WTC11 (cell line): ENCODE measurements at regions not wholly inside any gene's neighbourhood (a gene's known extent, or its start where the extent isn't known, plus 50 kb on each side); places are given as distances from the start of the nearest gene placed in this dataset.

ENCODE experiments used
- ATAC-seq: fragments of 200-7000 bp; cut with Tn5 transposase; 2 replicates; pipeline ENCODE4 v1.10.0; 2021; ENCODE audit warnings: mild to moderate bottlenecking, moderate library complexity
- CTCF ChIA-PET: fragments of 300-600 bp; sonication (Branson Sonifier 250); formaldehyde crosslinking; loops from one replicate; lab custom pipeline; 2021; ENCODE audit warnings: antibody characterized with exemption; lab: Charles Lee
- POLR2A ChIA-PET: fragments of 350-600 bp; sonication (Branson Sonifier 250); formaldehyde crosslinking; loops from one replicate; lab custom pipeline; 2021; ENCODE audit warnings: antibody characterized with exemption; lab: Charles Lee
- DNase-seq: peaks from one replicate; pipeline ENCODE4 v3.0.0; 2021; ENCODE audit warnings: low spot score
- H3K27ac Mint-ChIP-seq: 2 replicates; pipeline ENCODE4 v1.8.0; 2021; ENCODE audit warnings: mixed read lengths
- H3K27me3 Mint-ChIP-seq: 2 replicates; pipeline ENCODE4 v1.8.0; 2021; ENCODE audit warnings: low read depth, mild to moderate bottlenecking, moderate library complexity, mixed read lengths
- H3K36me3 Mint-ChIP-seq: 2 replicates; pipeline ENCODE4 v1.8.0; 2021; ENCODE audit warnings: mixed read lengths
- H3K4me1 Mint-ChIP-seq: 2 replicates; pipeline ENCODE4 v1.8.0; 2022; ENCODE audit warnings: mixed read lengths
- H3K4me3 Mint-ChIP-seq: 2 replicates; pipeline ENCODE4 v1.8.0; 2021; ENCODE audit warnings: mild to moderate bottlenecking, moderate library complexity, mixed read lengths
- H3K9me3 Mint-ChIP-seq: 2 replicates; pipeline ENCODE4 v1.8.0; 2021; ENCODE audit warnings: mixed read lengths
- EMX1 ChIP-seq: fragments of 250-450 bp; sonication (Bioruptor Pico); IDR thresholded peaks from 2 replicates; pipeline ENCODE4 v1.8.0; 2021; ENCODE audit warnings: mild to moderate bottlenecking
- MYBL2 ChIP-seq: sonication (generic); formaldehyde crosslinking; IDR thresholded peaks from 2 replicates; pipeline ENCODE4 v1.8.1; 2023; ENCODE audit warnings: mild to moderate bottlenecking, moderate library complexity, missing genetic modification reagents
- NFE2L1 ChIP-seq: sonication (generic); formaldehyde crosslinking; IDR thresholded peaks from 2 replicates; pipeline ENCODE4 v1.8.1; 2023; ENCODE audit warnings: missing genetic modification reagents
- SP1 ChIP-seq: sonication (generic); formaldehyde crosslinking; conservative IDR thresholded peaks from 2 replicates; pipeline ENCODE4 v1.8.1; 2022; ENCODE audit warnings: missing genetic modification reagents
- TEAD1 ChIP-seq: sonication (generic); formaldehyde crosslinking; IDR thresholded peaks from 2 replicates; pipeline ENCODE4 v1.8.0; 2022; ENCODE audit warnings: mild to moderate bottlenecking, missing genetic modification reagents
- TP53 ChIP-seq: sonication (generic); formaldehyde crosslinking; IDR thresholded peaks from 2 replicates; pipeline ENCODE4 v1.8.1; 2023; ENCODE audit warnings: mild to moderate bottlenecking, missing genetic modification reagents
- ZNF232 ChIP-seq: sonication (generic); formaldehyde crosslinking; IDR thresholded peaks from 2 replicates; pipeline ENCODE4 v1.8.0; 2022; ENCODE audit warnings: mild to moderate bottlenecking, missing genetic modification reagents
- ZNF317 ChIP-seq: sonication (generic); formaldehyde crosslinking; IDR thresholded peaks from 2 replicates; pipeline ENCODE4 v1.8.1; 2023; ENCODE audit warnings: low read depth, mild to moderate bottlenecking, moderate library complexity, missing genetic modification reagents, borderline replicate concordance
- ZNF671 ChIP-seq: fragments of 250-450 bp; sonication (Bioruptor Pico); IDR thresholded peaks from 2 replicates; pipeline ENCODE4 v1.8.0; 2021; ENCODE audit warnings: mild to moderate bottlenecking
- TF ChIP-seq, protein P1 (sequence below): sonication (generic); formaldehyde crosslinking; IDR thresholded peaks from 2 replicates; pipeline ENCODE4 v1.8.1; 2023; ENCODE audit warnings: mild to moderate bottlenecking, missing genetic modification reagents, moderate library complexity
- TF ChIP-seq, protein P2 (sequence below): fragments of 250-450 bp; sonication (Bioruptor Pico); IDR thresholded peaks from 2 replicates; pipeline ENCODE4 v1.9.0; 2021; ENCODE audit warnings: mild to moderate bottlenecking
- TF ChIP-seq, protein P3 (sequence below): sonication (generic); formaldehyde crosslinking; IDR thresholded peaks from 2 replicates; pipeline ENCODE4 v1.8.0; 2022; ENCODE audit warnings: mild to moderate bottlenecking, missing genetic modification reagents
- TF ChIP-seq, protein P4 (sequence below): sonication (generic); formaldehyde crosslinking; IDR thresholded peaks from 2 replicates; pipeline ENCODE4 v1.8.1; 2022; ENCODE audit warnings: low read depth, missing genetic modification reagents, borderline replicate concordance
- TF ChIP-seq, protein P5 (sequence below): sonication (generic); formaldehyde crosslinking; IDR thresholded peaks from 2 replicates; pipeline ENCODE4 v1.8.0; 2022; ENCODE audit warnings: mild to moderate bottlenecking, missing genetic modification reagents
- TF ChIP-seq, protein P6 (sequence below): sonication (generic); formaldehyde crosslinking; conservative IDR thresholded peaks from 2 replicates; pipeline ENCODE4 v1.8.1; 2022; ENCODE audit warnings: mild to moderate bottlenecking, missing genetic modification reagents
- TF ChIP-seq, protein P7 (sequence below): sonication (generic); formaldehyde crosslinking; IDR thresholded peaks from 2 replicates; pipeline ENCODE4 v1.8.1; 2023; ENCODE audit warnings: mild to moderate bottlenecking, missing genetic modification reagents
- TF ChIP-seq, protein P8 (sequence below): sonication (generic); formaldehyde crosslinking; IDR thresholded peaks from 2 replicates; pipeline ENCODE4 v1.8.1; 2023; ENCODE audit warnings: mild to moderate bottlenecking, moderate library complexity, missing genetic modification reagents
- TF ChIP-seq, protein P9 (sequence below): sonication (generic); formaldehyde crosslinking; IDR thresholded peaks from 2 replicates; pipeline ENCODE4 v1.8.1; 2022; ENCODE audit warnings: missing genetic modification reagents, borderline replicate concordance
- TF ChIP-seq, protein P10 (sequence below): sonication (generic); formaldehyde crosslinking; IDR thresholded peaks from 2 replicates; pipeline ENCODE4 v1.8.0; 2023; ENCODE audit warnings: missing genetic modification reagents

DNA sequence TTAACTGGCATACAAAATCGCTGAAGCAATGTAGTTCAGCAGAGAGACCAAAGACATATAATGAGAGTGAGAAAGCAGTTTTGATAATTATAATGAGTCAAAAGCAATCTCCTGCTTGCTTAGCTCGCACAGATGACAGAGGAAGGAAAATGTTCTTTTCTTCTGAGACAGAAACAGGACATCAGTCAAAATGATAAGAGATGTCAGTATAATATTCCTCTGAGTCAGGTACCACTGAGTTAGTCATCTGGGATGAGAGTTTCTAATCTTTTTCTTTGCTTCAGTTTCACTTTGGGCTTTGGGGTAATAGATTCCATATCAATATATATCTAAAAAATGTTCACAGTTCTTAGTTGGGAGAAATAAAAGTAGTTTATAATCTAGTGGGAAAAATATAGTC lies 387.2 kb downstream of the PCDH7 start:
- Mint-ChIP-seq H3K36me3 (no peaks in the 10 kb centered on the region), H3K27me3 (no peaks in the 10 kb centered on the region), H3K4me1 (no peaks in the 10 kb centered on the region), H3K9me3 (no peaks in the 10 kb centered on the region), H3K27ac (no peak overlapping the region), H3K4me3 (no peak overlapping the region)
- no peak for DNase-seq
- no peak for TF ChIP-seq ZNF671
- ATAC-seq: no peak
- POLR2A ChIA-PET: no interaction called here
- CTCF ChIA-PET: no interaction called here

DNA sequence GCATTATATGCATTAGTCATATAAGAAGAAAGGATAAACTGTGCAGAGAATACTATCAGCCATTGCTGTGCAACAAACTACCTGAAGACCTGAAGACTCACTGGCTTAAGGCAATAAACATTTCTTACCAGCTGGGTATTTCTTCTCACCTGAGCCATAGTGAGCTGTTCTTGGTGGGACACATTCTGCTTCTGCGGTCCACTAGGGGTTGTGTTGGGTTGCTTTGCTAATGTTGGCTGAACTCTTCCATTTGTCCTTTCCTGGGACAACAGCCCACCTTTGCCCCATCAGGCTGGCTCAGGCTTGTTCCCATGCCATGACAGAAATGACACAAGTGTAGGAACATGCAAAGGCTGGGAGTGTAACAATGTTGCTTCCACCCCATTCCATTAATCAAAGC lies 388.6 kb downstream of the PCDH7 start:
- Mint-ChIP-seq H3K4me1 (peaks cover 7% of the 10 kb centered on the region), H3K36me3 (no peaks in the 10 kb centered on the region), H3K27me3 (no peaks in the 10 kb centered on the region), H3K9me3 (no peaks in the 10 kb centered on the region), H3K27ac (no peak overlapping the region), H3K4me3 (no peak overlapping the region)
- ChIA-PET CTCF (no interaction called here), POLR2A (no interaction called here)
- ATAC-seq (peak; percentile 77), DNase-seq (peak; percentile 11)
- TF ChIP-seq ZNF232 (CRISPR knock-in tag) (no peak), TEAD1 (no peak)
- TF ChIP-seq, protein P1, sequence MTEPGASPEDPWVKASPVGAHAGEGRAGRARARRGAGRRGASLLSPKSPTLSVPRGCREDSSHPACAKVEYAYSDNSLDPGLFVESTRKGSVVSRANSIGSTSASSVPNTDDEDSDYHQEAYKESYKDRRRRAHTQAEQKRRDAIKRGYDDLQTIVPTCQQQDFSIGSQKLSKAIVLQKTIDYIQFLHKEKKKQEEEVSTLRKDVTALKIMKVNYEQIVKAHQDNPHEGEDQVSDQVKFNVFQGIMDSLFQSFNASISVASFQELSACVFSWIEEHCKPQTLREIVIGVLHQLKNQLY (CRISPR knock-in tag): no peak
- TF ChIP-seq, protein P2, sequence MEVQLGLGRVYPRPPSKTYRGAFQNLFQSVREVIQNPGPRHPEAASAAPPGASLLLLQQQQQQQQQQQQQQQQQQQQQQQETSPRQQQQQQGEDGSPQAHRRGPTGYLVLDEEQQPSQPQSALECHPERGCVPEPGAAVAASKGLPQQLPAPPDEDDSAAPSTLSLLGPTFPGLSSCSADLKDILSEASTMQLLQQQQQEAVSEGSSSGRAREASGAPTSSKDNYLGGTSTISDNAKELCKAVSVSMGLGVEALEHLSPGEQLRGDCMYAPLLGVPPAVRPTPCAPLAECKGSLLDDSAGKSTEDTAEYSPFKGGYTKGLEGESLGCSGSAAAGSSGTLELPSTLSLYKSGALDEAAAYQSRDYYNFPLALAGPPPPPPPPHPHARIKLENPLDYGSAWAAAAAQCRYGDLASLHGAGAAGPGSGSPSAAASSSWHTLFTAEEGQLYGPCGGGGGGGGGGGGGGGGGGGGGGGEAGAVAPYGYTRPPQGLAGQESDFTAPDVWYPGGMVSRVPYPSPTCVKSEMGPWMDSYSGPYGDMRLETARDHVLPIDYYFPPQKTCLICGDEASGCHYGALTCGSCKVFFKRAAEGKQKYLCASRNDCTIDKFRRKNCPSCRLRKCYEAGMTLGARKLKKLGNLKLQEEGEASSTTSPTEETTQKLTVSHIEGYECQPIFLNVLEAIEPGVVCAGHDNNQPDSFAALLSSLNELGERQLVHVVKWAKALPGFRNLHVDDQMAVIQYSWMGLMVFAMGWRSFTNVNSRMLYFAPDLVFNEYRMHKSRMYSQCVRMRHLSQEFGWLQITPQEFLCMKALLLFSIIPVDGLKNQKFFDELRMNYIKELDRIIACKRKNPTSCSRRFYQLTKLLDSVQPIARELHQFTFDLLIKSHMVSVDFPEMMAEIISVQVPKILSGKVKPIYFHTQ (CRISPR knock-in tag): no peak
- TF ChIP-seq, protein P3, sequence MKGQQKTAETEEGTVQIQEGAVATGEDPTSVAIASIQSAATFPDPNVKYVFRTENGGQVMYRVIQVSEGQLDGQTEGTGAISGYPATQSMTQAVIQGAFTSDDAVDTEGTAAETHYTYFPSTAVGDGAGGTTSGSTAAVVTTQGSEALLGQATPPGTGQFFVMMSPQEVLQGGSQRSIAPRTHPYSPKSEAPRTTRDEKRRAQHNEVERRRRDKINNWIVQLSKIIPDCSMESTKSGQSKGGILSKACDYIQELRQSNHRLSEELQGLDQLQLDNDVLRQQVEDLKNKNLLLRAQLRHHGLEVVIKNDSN (CRISPR knock-in tag): no peak
- TF ChIP-seq, protein P4, sequence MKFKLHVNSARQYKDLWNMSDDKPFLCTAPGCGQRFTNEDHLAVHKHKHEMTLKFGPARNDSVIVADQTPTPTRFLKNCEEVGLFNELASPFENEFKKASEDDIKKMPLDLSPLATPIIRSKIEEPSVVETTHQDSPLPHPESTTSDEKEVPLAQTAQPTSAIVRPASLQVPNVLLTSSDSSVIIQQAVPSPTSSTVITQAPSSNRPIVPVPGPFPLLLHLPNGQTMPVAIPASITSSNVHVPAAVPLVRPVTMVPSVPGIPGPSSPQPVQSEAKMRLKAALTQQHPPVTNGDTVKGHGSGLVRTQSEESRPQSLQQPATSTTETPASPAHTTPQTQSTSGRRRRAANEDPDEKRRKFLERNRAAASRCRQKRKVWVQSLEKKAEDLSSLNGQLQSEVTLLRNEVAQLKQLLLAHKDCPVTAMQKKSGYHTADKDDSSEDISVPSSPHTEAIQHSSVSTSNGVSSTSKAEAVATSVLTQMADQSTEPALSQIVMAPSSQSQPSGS (CRISPR knock-in tag): no peak
- TF ChIP-seq, protein P5, sequence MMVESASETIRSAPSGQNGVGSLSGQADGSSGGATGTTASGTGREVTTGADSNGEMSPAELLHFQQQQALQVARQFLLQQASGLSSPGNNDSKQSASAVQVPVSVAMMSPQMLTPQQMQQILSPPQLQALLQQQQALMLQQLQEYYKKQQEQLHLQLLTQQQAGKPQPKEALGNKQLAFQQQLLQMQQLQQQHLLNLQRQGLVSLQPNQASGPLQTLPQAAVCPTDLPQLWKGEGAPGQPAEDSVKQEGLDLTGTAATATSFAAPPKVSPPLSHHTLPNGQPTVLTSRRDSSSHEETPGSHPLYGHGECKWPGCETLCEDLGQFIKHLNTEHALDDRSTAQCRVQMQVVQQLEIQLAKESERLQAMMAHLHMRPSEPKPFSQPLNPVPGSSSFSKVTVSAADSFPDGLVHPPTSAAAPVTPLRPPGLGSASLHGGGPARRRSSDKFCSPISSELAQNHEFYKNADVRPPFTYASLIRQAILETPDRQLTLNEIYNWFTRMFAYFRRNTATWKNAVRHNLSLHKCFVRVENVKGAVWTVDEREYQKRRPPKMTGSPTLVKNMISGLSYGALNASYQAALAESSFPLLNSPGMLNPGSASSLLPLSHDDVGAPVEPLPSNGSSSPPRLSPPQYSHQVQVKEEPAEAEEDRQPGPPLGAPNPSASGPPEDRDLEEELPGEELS (CRISPR knock-in tag): no peak

DNA sequence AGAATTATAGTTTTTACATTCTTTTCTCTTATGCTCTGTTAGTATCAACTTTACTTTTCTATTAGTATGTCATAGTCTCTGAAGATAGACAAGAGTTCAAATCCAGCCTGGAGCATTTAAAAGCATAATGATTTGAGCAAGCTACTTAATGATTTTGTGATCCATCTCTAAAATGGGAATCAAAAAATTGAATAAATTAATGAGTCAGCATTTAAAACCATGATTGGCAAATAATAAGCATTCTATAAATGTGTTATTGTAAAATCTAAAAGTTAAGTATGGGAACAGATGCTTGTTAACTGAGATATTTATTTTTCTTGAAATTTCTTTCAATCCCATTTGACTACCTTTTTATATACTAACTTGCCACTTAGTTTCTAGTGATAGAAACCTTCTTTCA lies 391.6 kb downstream of the PCDH7 start:
- Mint-ChIP-seq H3K27me3 (no peaks in the 10 kb centered on the region), H3K4me1 (peaks cover 7% of the 10 kb centered on the region), H3K27ac (no peak overlapping the region), H3K36me3 (no peaks in the 10 kb centered on the region), H3K9me3 (no peaks in the 10 kb centered on the region), H3K4me3 (no peak overlapping the region)
- ChIA-PET CTCF (no interaction called here), POLR2A (no interaction called here)
- ATAC-seq: no peak
- DNase-seq: no peak
- TF ChIP-seq NFE2L1 (CRISPR knock-in tag): no peak
- TF ChIP-seq EMX1 (CRISPR knock-in tag): no peak
- no peak for TF ChIP-seq SP1 (CRISPR knock-in tag)
- TF ChIP-seq, protein P6, sequence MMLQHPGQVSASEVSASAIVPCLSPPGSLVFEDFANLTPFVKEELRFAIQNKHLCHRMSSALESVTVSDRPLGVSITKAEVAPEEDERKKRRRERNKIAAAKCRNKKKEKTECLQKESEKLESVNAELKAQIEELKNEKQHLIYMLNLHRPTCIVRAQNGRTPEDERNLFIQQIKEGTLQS (CRISPR knock-in tag): no peak
- no peak for TF ChIP-seq MYBL2 (CRISPR knock-in tag)
- TF ChIP-seq ZNF317 (CRISPR knock-in tag): no peak
- TF ChIP-seq, protein P7, sequence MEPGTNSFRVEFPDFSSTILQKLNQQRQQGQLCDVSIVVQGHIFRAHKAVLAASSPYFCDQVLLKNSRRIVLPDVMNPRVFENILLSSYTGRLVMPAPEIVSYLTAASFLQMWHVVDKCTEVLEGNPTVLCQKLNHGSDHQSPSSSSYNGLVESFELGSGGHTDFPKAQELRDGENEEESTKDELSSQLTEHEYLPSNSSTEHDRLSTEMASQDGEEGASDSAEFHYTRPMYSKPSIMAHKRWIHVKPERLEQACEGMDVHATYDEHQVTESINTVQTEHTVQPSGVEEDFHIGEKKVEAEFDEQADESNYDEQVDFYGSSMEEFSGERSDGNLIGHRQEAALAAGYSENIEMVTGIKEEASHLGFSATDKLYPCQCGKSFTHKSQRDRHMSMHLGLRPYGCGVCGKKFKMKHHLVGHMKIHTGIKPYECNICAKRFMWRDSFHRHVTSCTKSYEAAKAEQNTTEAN (CRISPR knock-in tag): no peak
- TF ChIP-seq, protein P8, sequence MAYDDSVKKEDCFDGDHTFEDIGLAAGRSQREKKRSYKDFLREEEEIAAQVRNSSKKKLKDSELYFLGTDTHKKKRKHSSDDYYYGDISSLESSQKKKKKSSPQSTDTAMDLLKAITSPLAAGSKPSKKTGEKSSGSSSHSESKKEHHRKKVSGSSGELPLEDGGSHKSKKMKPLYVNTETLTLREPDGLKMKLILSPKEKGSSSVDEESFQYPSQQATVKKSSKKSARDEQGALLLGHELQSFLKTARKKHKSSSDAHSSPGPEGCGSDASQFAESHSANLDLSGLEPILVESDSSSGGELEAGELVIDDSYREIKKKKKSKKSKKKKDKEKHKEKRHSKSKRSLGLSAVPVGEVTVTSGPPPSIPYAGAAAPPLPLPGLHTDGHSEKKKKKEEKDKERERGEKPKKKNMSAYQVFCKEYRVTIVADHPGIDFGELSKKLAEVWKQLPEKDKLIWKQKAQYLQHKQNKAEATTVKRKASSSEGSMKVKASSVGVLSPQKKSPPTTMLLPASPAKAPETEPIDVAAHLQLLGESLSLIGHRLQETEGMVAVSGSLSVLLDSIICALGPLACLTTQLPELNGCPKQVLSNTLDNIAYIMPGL (CRISPR knock-in tag): no peak
- TF ChIP-seq, protein P9, sequence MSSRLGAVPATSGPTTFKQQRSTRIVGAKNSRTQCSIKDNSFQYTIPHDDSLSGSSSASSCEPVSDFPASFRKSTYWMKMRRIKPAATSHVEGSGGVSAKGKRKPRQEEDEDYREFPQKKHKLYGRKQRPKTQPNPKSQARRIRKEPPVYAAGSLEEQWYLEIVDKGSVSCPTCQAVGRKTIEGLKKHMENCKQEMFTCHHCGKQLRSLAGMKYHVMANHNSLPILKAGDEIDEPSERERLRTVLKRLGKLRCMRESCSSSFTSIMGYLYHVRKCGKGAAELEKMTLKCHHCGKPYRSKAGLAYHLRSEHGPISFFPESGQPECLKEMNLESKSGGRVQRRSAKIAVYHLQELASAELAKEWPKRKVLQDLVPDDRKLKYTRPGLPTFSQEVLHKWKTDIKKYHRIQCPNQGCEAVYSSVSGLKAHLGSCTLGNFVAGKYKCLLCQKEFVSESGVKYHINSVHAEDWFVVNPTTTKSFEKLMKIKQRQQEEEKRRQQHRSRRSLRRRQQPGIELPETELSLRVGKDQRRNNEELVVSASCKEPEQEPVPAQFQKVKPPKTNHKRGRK (CRISPR knock-in tag): no peak
- TF ChIP-seq TP53 (CRISPR knock-in tag): no peak
- TF ChIP-seq, protein P10, sequence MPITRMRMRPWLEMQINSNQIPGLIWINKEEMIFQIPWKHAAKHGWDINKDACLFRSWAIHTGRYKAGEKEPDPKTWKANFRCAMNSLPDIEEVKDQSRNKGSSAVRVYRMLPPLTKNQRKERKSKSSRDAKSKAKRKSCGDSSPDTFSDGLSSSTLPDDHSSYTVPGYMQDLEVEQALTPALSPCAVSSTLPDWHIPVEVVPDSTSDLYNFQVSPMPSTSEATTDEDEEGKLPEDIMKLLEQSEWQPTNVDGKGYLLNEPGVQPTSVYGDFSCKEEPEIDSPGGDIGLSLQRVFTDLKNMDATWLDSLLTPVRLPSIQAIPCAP (CRISPR knock-in tag): no peak
